ENCODE measurements at regions not wholly inside any gene's neighbourhood (a gene's known extent, or its start where the extent isn't known, plus 50 kb on each side); places are given as distances from the start of the nearest gene placed in this dataset.

DNA sequence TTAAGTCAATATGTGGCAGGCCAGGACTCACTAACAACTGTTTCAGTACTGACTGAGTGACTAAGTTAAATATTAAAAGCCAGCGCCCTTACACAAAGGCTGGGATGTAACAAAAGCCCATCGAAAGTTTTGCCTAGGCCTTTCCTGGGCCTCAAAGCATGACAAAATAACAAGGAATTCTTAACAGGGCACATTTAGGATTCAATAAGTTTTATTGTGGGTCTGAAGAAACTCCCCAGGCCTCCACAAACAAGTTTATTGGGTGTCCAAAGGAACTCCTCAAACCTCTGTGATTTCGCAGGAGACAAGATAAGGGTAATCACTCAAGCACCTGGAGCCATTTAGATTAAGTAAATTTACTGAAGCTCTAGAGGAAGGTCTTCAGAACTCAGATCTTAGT lies 130.7 kb upstream of the SGCG start:
- DNase-seq (no peak), ATAC-seq (ENCODE audit: low read depth) (no peak)
- H3K4me3 ChIP-seq (ENCODE audit: insufficient read depth, low read depth, low read length): no peak overlapping the region
- in situ Hi-C loops (cut with MboI; ENCODE audit: low sequenced_read_pairs): no loop called here
- H2BK5ac ChIP-seq (ENCODE audit: low read depth, low read length, poor library complexity, severe bottlenecking): no peak overlapping the region
- H2BK15ac ChIP-seq (ENCODE audit: low read depth, low read length): no peak overlapping the region
- H3K14ac ChIP-seq (replicated peaks; ENCODE audit: low read depth, low read length): no peak overlapping the region
- CTCF ChIA-PET: no interaction called here
- H4K91ac ChIP-seq (ENCODE audit: insufficient read depth, low read depth, low read length): no peak overlapping the region
- H2AFZ ChIP-seq (replicated peaks; ENCODE audit: low read length, poor library complexity): no peak overlapping the region
- BruUV-seq (replicated peaks): no TSS peak
- no peak overlapping the region for H2AK9ac ChIP-seq (replicated peaks; ENCODE audit: low read depth, low read length, poor library complexity)
- H3K36me3 ChIP-seq (ENCODE audit: control insufficient read depth, insufficient read depth, low read length): no peaks in the 10 kb centered on the region
- H3K4me1 ChIP-seq (ENCODE audit: control insufficient read depth, insufficient read depth, low read length): no peaks in the 10 kb centered on the region
- no peak overlapping the region for H2BK120ac ChIP-seq (ENCODE audit: low read depth, low read length)
- intact Hi-C loops (cut with micrococcal nuclease): no loop called here
- dilution Hi-C loops (cut with HindIII; ENCODE audit: low sequenced_read_pairs, unreplicated experiment): no loop called here
- no peak overlapping the region for H4K5ac ChIP-seq (ENCODE audit: low read depth, low read length)
- H4K20me1 ChIP-seq (ENCODE audit: insufficient read depth, low read length): no peaks in the 10 kb centered on the region
- H3K4me2 ChIP-seq (ENCODE audit: low read depth, low read length): no peak overlapping the region
- H3K56ac ChIP-seq (ENCODE audit: extremely low read depth, insufficient read depth, low read length): no peak overlapping the region
- no peak overlapping the region for H3K4ac ChIP-seq (ENCODE audit: low read depth, low read length)
- H3K27me3 ChIP-seq (ENCODE audit: control insufficient read depth, insufficient read depth, low read length): no peaks in the 10 kb centered on the region
- no peaks in the 10 kb centered on the region for H3K9me1 ChIP-seq (ENCODE audit: insufficient read depth, low read length)
- H4K8ac ChIP-seq (ENCODE audit: low read depth in 2 of 2, low read length in 2 of 2): no peak overlapping the region
- no peaks in the 10 kb centered on the region for H3K9me3 ChIP-seq (ENCODE audit: control insufficient read depth, insufficient read depth, low read length)
- TF ChIP-seq, protein P1, sequence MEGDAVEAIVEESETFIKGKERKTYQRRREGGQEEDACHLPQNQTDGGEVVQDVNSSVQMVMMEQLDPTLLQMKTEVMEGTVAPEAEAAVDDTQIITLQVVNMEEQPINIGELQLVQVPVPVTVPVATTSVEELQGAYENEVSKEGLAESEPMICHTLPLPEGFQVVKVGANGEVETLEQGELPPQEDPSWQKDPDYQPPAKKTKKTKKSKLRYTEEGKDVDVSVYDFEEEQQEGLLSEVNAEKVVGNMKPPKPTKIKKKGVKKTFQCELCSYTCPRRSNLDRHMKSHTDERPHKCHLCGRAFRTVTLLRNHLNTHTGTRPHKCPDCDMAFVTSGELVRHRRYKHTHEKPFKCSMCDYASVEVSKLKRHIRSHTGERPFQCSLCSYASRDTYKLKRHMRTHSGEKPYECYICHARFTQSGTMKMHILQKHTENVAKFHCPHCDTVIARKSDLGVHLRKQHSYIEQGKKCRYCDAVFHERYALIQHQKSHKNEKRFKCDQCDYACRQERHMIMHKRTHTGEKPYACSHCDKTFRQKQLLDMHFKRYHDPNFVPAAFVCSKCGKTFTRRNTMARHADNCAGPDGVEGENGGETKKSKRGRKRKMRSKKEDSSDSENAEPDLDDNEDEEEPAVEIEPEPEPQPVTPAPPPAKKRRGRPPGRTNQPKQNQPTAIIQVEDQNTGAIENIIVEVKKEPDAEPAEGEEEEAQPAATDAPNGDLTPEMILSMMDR (conservative IDR thresholded peaks at IDR 0.05; ENCODE audit: low read depth, low read length): no peak
- TF ChIP-seq POLR2A (IDR thresholded peaks at IDR 0.05; ENCODE audit: low read depth, low read length): no peak
- no peak for TF ChIP-seq MXI1 (IDR thresholded peaks at IDR 0.05; ENCODE audit: borderline replicate concordance, low read depth, low read length)
- no peak for TF ChIP-seq RFX5 (IDR thresholded peaks at IDR 0.05; ENCODE audit: low read depth, low read length)
- TF ChIP-seq BHLHE40 (IDR thresholded peaks at IDR 0.05; ENCODE audit: low read depth, low read length): no peak
- no peak for TF ChIP-seq CHD1 (IDR thresholded peaks at IDR 0.05; ENCODE audit: low read depth, low read length)
- TF ChIP-seq NFE2L2 (IDR thresholded peaks at IDR 0.05; ENCODE audit: low read depth, low read length): no peak
- TF ChIP-seq MAZ (IDR thresholded peaks at IDR 0.05; ENCODE audit: borderline replicate concordance, low read depth, low read length): no peak
- TF ChIP-seq, protein P2, sequence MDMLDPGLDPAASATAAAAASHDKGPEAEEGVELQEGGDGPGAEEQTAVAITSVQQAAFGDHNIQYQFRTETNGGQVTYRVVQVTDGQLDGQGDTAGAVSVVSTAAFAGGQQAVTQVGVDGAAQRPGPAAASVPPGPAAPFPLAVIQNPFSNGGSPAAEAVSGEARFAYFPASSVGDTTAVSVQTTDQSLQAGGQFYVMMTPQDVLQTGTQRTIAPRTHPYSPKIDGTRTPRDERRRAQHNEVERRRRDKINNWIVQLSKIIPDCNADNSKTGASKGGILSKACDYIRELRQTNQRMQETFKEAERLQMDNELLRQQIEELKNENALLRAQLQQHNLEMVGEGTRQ (IDR thresholded peaks at IDR 0.05; ENCODE audit: low read depth, low read length): no peak
- TF ChIP-seq RAD21 (IDR thresholded peaks at IDR 0.05; ENCODE audit: low read length): no peak
- TF ChIP-seq MAFK (IDR thresholded peaks at IDR 0.05; ENCODE audit: low read depth, low read length): no peak
- no peak for TF ChIP-seq RCOR1 (IDR thresholded peaks at IDR 0.05; ENCODE audit: insufficient replicate concordance, low read length)
- TF ChIP-seq, protein P3, sequence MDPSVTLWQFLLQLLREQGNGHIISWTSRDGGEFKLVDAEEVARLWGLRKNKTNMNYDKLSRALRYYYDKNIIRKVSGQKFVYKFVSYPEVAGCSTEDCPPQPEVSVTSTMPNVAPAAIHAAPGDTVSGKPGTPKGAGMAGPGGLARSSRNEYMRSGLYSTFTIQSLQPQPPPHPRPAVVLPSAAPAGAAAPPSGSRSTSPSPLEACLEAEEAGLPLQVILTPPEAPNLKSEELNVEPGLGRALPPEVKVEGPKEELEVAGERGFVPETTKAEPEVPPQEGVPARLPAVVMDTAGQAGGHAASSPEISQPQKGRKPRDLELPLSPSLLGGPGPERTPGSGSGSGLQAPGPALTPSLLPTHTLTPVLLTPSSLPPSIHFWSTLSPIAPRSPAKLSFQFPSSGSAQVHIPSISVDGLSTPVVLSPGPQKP (IDR thresholded peaks at IDR 0.05; ENCODE audit: borderline replicate concordance, low read depth, low read length): no peak
- TF ChIP-seq FOS (IDR thresholded peaks at IDR 0.05; ENCODE audit: low read depth, low read length): no peak
- TF ChIP-seq CEBPB (IDR thresholded peaks at IDR 0.05; ENCODE audit: low read depth, low read length): no peak
- TF ChIP-seq SMC3 (IDR thresholded peaks at IDR 0.05; ENCODE audit: low read depth, low read length): no peak
- no peak overlapping the region for H3K23ac ChIP-seq (ENCODE audit: low read depth, low read length)
- H2BK20ac ChIP-seq (ENCODE audit: low read depth, low read length): no peak overlapping the region
- H3K27ac ChIP-seq (ENCODE audit: insufficient read depth, low read length): no peak overlapping the region
- H3K79me1 ChIP-seq (ENCODE audit: low read depth in 1 of 2, low read length in 2 of 2): no peaks in the 10 kb centered on the region
- no peak overlapping the region for H2AK5ac ChIP-seq (ENCODE audit: low read depth, low read length)
- H3K9ac ChIP-seq (ENCODE audit: low read depth, low read length): no peak overlapping the region
- H3K18ac ChIP-seq (ENCODE audit: low read depth, low read length): no peak overlapping the region
- POLR2A ChIA-PET (ENCODE audit: unreplicated experiment): no interaction called here
- WGBS, 2 experiments (ENCODE audit: extremely low coverage in 2 of 2, insufficient read length in 1 of 2): no CpG with 5 or more reads among the region's 3 CpGs
